Activated naive CD4-positive, alpha-beta T cell treated with Interleukin-2 at 50 U/mL for 16 hours (primary cell): ENCODE measurements at regions not wholly inside any gene's neighbourhood (a gene's known extent, or its start where the extent isn't known, plus 50 kb on each side); places are given as distances from the start of the nearest gene placed in this dataset.

Experiments
- DNase-seq: peaks from one replicate; pipeline ENCODE4 v3.0.0-alpha.2; 2020

GRCh38 chr22:48517039-48518030 lies 1310.3 kb downstream of the BRD1 start:
- DNase-seq, result no peak

GRCh38 chr22:48516571-48516970 lies 1311.1 kb downstream of the BRD1 start:
- no peak for DNase-seq

- DNase-seq, result no peak
These were observed 1312.0 kb downstream of the BRD1 start for GRCh38 chr22:48515571-48516200.

- no peak for DNase-seq
These were observed 1313.7 kb downstream of the BRD1 start for GRCh38 chr22:48513929-48514328.

GRCh38 chr22:48513446-48513845 lies 1314.2 kb downstream of the BRD1 start:
- no peak for DNase-seq

GRCh38 chr22:48511781-48512327 lies 1315.8 kb downstream of the BRD1 start:
- DNase-seq, result no peak

DNA sequence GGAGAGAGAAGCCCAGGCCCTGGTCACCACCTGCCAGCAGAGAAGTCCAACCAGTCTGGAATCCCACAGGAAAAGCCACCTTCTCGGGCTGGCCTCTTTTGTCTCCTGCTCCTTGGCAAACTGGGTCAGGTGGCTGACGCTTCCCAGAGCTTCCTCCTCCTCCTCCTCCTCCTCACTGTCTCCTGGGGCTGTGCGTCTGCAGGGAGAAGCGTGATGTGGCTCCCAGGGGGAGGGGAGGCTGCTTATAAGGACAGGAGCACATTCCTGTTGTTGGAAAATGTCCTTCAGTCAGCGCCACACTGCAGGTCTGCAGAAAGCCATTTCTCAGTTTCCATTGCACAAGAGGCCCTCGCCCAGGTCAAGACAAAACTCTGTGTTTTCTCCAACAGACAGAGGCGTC lies 1316.5 kb downstream of the BRD1 start:
- DNase-seq, result no peak

DNA sequence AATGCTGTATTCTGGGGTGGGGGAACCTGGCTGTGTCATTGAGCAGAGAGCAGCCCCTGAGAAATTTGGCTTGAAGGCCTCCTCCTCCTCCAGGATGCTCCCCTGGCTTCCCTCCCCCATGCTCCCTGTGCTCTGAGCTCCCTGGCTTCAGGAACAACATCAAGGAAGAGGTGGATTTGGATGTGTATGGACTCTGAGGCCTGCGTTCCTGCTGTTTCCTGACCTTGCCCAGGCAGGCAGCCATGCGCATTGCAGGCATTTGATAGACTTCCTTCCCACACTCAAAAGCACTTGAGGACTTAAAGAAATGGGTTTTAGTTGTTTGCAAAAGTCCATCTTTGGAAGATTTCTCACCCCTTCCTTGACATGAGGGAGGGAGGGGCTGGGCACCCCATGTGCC lies 1317.1 kb downstream of the BRD1 start:
- no peak for DNase-seq

GRCh38 chr22:48507595-48508350 lies 1319.9 kb downstream of the BRD1 start:
- no peak for DNase-seq

DNA sequence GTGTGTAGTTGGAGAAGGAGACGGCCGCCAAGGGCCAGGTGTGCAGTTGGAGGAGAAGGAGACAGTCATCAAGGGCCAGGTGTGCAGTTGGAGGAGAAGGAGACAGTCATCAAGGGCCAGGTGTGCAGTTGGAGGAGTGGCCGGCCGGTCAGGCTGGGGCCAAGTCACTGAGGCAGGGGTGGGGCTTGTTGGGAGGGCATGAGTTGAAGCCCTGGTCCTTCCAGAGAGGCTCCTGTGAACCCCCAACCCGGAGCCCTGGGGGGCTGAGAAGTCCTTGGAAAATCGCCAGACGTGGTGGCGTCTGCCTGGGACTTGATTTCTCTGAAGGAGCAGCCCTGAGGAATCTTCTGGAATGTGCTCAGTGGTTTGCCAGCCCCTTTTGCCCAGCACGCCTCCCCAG lies 1320.5 kb downstream of the BRD1 start:
- DNase-seq, result no peak

GRCh38 chr22:48506506-48507145 lies 1321.0 kb downstream of the BRD1 start:
- DNase-seq, result no peak

- no peak for DNase-seq
These were observed 1321.8 kb downstream of the BRD1 start for GRCh38 chr22:48505891-48506290.

DNA sequence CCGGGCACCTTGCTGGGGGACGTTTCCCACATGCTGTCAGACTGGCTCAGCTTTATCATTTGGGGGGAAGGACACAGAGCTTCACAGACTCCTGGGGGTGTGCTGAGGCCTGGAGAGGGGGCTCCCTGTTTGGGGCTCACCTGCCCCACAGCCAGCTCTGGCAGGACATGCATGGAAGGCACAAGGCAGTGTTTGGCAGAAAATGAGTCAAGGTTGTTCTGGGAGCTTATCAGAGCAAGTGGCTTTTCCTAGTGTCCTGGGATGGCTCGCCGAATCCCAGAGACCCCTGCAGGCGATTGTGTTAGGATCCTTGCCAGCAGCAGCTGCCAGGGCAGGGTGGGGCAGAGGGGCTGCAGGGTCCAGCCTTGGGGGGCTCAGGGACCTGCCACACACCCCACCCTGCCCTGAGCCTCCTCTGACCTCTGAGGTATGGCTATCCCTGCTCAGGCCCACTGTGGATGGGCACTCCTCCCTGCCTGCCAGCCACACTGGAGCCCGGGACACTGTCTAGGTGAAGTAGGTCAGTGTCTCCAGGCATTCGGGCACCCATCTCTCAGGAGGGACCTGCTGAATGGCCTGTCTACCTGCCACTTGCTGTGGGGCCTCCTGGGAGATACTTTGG lies 1323.0 kb downstream of the BRD1 start:
- no peak for DNase-seq

- no peak for DNase-seq
These were observed 1323.8 kb downstream of the BRD1 start for GRCh38 chr22:48503876-48504275.

- no peak for DNase-seq
These were observed 1324.5 kb downstream of the BRD1 start for GRCh38 chr22:48503035-48503625.

DNA sequence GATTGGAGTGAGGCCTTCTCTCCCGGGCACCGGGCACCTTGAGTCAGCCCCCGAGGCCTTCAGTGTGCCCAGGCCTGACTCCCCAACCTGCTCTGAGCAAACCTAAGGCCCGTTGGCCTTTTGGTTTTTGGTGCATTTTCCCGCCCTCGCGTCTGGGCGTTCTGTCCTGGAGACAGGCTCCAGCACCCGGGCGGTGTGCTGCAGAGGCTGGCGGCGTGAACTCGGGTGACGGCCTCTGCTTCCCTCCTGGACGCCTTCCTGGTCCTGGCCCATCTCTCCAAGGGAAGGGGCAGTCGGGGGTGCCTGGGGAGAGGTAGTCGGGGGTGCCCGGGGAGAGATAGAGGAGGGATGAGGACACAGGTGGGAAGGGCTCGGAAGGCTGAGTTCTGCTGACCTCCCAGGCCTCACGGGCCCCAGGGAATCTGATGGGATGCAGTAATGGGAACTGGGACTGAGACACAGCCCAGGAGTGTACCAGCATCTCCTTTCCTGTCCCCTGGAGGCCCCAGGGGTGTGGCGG lies 1326.4 kb downstream of the BRD1 start:
- no peak for DNase-seq

- DNase-seq, result no peak
These were observed 1327.0 kb downstream of the BRD1 start for GRCh38 chr22:48500471-48501230.

DNA sequence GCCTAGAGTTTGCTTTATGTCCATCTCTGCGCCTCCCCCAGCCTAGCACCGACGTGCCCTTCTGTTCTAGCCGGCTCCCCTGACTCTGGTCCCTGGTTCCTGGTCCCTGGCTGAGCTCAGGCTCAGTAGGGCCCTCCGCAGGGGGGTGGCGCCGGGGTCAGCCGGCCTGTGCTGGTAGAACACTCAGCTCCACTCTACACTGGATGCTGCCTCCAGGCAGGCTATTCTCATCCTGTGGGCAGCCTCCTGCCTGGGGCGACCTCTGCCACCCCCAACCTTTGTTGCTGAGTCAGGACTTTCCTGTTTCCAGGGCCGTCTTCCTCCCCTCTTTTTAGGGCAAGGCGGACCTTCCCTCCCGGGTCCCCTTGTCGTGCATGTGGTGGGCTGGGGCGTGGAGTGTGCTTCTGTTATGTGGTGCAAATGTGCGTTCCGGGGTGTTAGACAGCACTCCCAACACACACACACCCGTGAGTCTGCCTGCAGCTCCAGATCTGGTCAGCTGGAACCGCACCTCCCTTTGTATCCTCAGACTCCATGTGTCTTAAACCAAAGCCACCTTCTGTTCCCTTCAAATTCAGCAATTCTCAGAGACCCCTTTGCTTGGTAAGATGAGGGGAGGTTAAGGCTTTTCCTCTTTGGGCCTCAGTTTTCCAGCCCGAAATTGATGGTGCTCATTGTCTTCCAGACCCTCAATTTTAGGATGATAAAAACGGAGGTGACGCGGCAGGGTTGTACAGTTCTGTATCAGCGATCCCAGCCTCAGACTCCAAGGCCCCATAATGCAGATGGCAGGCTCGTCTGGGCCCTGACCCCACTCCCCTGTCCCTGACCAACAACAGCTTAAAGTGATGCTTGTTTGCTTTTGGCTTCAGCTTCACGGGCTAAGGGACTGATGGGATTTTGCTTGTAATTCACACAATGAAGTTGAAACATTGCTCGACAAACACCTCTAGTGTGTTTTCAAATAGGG lies 1327.9 kb downstream of the BRD1 start:
- no peak for DNase-seq

- DNase-seq, result no peak
These were observed 1328.9 kb downstream of the BRD1 start for GRCh38 chr22:48498526-48499331.
